Keratinocyte (primary cell): ENCODE measurements at regions not wholly inside any gene's neighbourhood (a gene's known extent, or its start where the extent isn't known, plus 50 kb on each side); places are given as distances from the start of the nearest gene placed in this dataset.

ENCODE experiments used
- CTCF ChIP-seq, 3 experiments: IDR thresholded peaks in 1 of 3; conservative IDR thresholded peaks in 1 of 3; optimal IDR thresholded peaks in 1 of 3; 2 replicates in 2 of 3; 3 replicates in 1 of 3; pipeline versions ENCODE3 to v1.5.1; 2011; ENCODE audit warnings: low read length in 3 of 3, mild to moderate bottlenecking in 3 of 3, moderate library complexity in 2 of 3, control low read depth in 1 of 3, inconsistent platforms in 1 of 3; ENCODE audit not compliant: insufficient read depth in 2 of 3; ENCODE audit errors: extremely low read depth in 1 of 3
- EZH2 ChIP-seq: IDR thresholded peaks from one replicate; pipeline ENCODE4 v1.6.1; 2012; ENCODE audit warnings: inconsistent platforms, mild to moderate bottlenecking, low read length, moderate library complexity

- TF ChIP-seq CTCF (optimal IDR thresholded peaks at IDR 0.05 in 1 of 3, IDR thresholded peaks at IDR 0.05 in 1 of 3, conservative IDR thresholded peaks at IDR 0.05 in 1 of 3; ENCODE audit: extremely low read depth in 1 of 3, insufficient read depth in 2 of 3, low read length in 3 of 3) (no peak), EZH2 (no peak)
Observed at GRCh38 chr22:49019737-49020713, 807.6 kb downstream of the BRD1 start.
